Left ventricle myocardium inferior (tissue), 1 donor: ENCODE measurements at regions not wholly inside any gene's neighbourhood (a gene's known extent, or its start where the extent isn't known, plus 50 kb on each side); places are given as distances from the start of the nearest gene placed in this dataset.
"Not testable (repeated sequence)": the region's sequence is repeated elsewhere in the genome, so short reads cannot be mapped to it uniquely, and the experiment has no call there.

Experiments used
- DNase-seq: peaks from one replicate; pipeline ENCODE4 v3.0.0-alpha.2; 2020
- H3K27ac ChIP-seq: fragments of 200-600 bp; replicated peaks from 2 replicates; pipeline ENCODE4 v1.8.0; 2021
- H3K27me3 ChIP-seq: fragments of 200-600 bp; 2 replicates; pipeline ENCODE4 v1.8.0; 2021; ENCODE audit warnings: low read depth
- H3K36me3 ChIP-seq: fragments of 200-600 bp; 2 replicates; pipeline ENCODE4 v1.8.0; 2021
- H3K4me1 ChIP-seq: fragments of 200-600 bp; 2 replicates; pipeline ENCODE4 v1.8.0; 2021
- H3K4me3 ChIP-seq: fragments of 200-600 bp; 2 replicates; pipeline ENCODE4 v1.8.0; 2021; ENCODE audit warnings: mild to moderate bottlenecking, moderate library complexity
- H3K9me3 ChIP-seq: fragments of 200-600 bp; replicated peaks from 2 replicates; pipeline ENCODE4 v1.8.0; 2021
- CTCF ChIP-seq: fragments of 200-600 bp; IDR thresholded peaks from 2 replicates; pipeline ENCODE4 v1.8.0; 2021; ENCODE audit warnings: antibody characterized with exemption, mild to moderate bottlenecking, borderline replicate concordance
- intact Hi-C: fragments of 100-400 bp; cut with micrococcal nuclease; formaldehyde crosslinking; loops from one replicate; pipeline ENCODE4 v1.11.0; 2022
- donor health status: DM: no; HTN: yes; CAD: no; lungs with severe emphysema.

GRCh38 chr2:67329513-67329912, 67.6 kb upstream of the ETAA1 start:
- peaks cover 71% of the 10 kb centered on the region for H3K27me3 ChIP-seq
- DNase-seq, result no peak
- intact Hi-C loops, result no loop called here

GRCh38 chr2:67329951-67330350, 67.2 kb upstream of the ETAA1 start:
- no peak for TF ChIP-seq CTCF
- intact Hi-C loops, result no loop called here
- no peak overlapping the region for H3K27ac ChIP-seq
- no peak overlapping the region for H3K4me3 ChIP-seq
- peaks cover 67% of the 10 kb centered on the region for H3K27me3 ChIP-seq
- no peaks in the 10 kb centered on the region for H3K4me1 ChIP-seq
- H3K36me3 ChIP-seq, result no peaks in the 10 kb centered on the region
- H3K9me3 ChIP-seq, result no peaks in the 10 kb centered on the region
- no peak for DNase-seq

More at GRCh38 chr2:67329513-67329912, 67.6 kb upstream of the ETAA1 start:
- H3K4me3 ChIP-seq, result no peak overlapping the region
- no peaks in the 10 kb centered on the region for H3K36me3 ChIP-seq
- H3K27ac ChIP-seq, result no peak overlapping the region
- H3K9me3 ChIP-seq, result no peaks in the 10 kb centered on the region
- no peaks in the 10 kb centered on the region for H3K4me1 ChIP-seq
- TF ChIP-seq CTCF, result no peak

- peaks cover 51% of the 10 kb centered on the region for H3K27me3 ChIP-seq
- intact Hi-C loops, H3K4me3 ChIP-seq, H3K9me3 ChIP-seq, H3K27ac ChIP-seq, DNase-seq, H3K36me3 ChIP-seq, H3K4me1 ChIP-seq: not testable (repeated sequence)
Observed at GRCh38 chr2:67331419-67332086, 65.6 kb upstream of the ETAA1 start.

GRCh38 chr2:67337903-67338302, 59.2 kb upstream of the ETAA1 start:
- intact Hi-C loops, result no loop called here
- no peak overlapping the region for H3K27ac ChIP-seq
- H3K36me3 ChIP-seq, result no peaks in the 10 kb centered on the region
- DNase-seq, result no peak
- peaks cover 15% of the 10 kb centered on the region for H3K4me1 ChIP-seq
- TF ChIP-seq CTCF, result no peak
- no peak overlapping the region for H3K4me3 ChIP-seq
- peaks cover 7% of the 10 kb centered on the region for H3K9me3 ChIP-seq
- peaks cover 14% of the 10 kb centered on the region for H3K27me3 ChIP-seq

GRCh38 chr2:67338601-67339233, 58.4 kb upstream of the ETAA1 start:
- no peak overlapping the region for H3K4me3 ChIP-seq
- no peaks in the 10 kb centered on the region for H3K36me3 ChIP-seq
- H3K4me1 ChIP-seq, result peaks cover 15% of the 10 kb centered on the region
- intact Hi-C loops, result no loop called here
- no peak overlapping the region for H3K27ac ChIP-seq
- H3K27me3 ChIP-seq, result peaks cover 22% of the 10 kb centered on the region
- DNase-seq, result no peak
- peaks cover 7% of the 10 kb centered on the region for H3K9me3 ChIP-seq
- no peak for TF ChIP-seq CTCF

- H3K36me3 ChIP-seq, result no peaks in the 10 kb centered on the region
- intact Hi-C loops, result no loop called here
- peaks cover 26% of the 10 kb centered on the region for H3K27me3 ChIP-seq
- H3K27ac ChIP-seq, result no peak overlapping the region
- no peak overlapping the region for H3K4me3 ChIP-seq
- H3K9me3 ChIP-seq, result peaks cover 7% of the 10 kb centered on the region
- peaks cover 15% of the 10 kb centered on the region for H3K4me1 ChIP-seq
- DNase-seq, result no peak
- no peak for TF ChIP-seq CTCF
Observed at GRCh38 chr2:67339234-67339885, 57.8 kb upstream of the ETAA1 start.
